ENCODE measurements at regions not wholly inside any gene's neighbourhood (a gene's known extent, or its start where the extent isn't known, plus 50 kb on each side); places are given as distances from the start of the nearest gene placed in this dataset.

- TF ChIP-seq CTCF (IDR thresholded peaks at IDR 0.05) (no peak), POLR2A (IDR thresholded peaks at IDR 0.05) (no peak)
Measured at GRCh38 chr16:86375851-86376250, 134.5 kb upstream of the FOXF1 start.
